WI38 (cell line): ENCODE measurements at regions not wholly inside any gene's neighbourhood (a gene's known extent, or its start where the extent isn't known, plus 50 kb on each side); places are given as distances from the start of the nearest gene placed in this dataset.

Experiments
- H3K4me3 ChIP-seq: 2 replicates; pipeline ENCODE4 v1.5.1; 2011; ENCODE audit warnings: low read depth, mild to moderate bottlenecking, control low read depth, low read length
- TF ChIP-seq, protein P1 (sequence below): IDR thresholded peaks from 2 replicates; pipeline ENCODE4 v1.5.1; 2012; ENCODE audit warnings: low read depth, mild to moderate bottlenecking, control low read depth, low read length

DNA sequence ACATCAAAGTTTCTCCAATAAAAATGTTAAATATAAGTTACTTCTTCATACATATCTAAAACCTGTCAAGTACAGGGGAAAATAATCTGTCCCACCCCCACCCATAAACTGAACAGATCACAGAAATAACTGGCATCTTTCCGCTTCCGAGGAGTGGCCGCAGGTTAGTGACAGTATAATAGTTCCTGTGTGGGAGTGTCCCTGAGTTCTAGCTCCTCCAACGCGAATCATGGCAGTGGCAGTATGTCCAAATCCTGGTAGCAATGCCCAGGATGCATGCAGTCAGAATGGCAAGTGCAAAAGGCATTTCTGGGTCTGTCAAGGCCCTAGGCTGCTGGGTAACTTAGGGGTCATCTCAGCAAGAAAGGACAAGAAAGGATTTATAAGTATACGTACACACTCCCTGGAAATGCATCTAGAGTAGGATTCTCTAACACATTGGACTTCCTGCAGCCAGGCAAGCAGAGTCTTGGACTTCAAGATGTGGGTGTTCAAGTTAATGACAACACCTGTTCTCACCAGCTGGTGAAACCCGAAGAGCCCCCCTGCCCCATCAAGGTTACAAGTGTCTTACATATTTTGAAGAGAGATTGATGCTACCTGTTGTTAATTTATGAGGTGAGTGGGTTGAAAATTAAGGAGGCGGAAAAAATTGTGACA lies 94.4 kb upstream of the COL1A2 start:
- TF ChIP-seq, protein P1, sequence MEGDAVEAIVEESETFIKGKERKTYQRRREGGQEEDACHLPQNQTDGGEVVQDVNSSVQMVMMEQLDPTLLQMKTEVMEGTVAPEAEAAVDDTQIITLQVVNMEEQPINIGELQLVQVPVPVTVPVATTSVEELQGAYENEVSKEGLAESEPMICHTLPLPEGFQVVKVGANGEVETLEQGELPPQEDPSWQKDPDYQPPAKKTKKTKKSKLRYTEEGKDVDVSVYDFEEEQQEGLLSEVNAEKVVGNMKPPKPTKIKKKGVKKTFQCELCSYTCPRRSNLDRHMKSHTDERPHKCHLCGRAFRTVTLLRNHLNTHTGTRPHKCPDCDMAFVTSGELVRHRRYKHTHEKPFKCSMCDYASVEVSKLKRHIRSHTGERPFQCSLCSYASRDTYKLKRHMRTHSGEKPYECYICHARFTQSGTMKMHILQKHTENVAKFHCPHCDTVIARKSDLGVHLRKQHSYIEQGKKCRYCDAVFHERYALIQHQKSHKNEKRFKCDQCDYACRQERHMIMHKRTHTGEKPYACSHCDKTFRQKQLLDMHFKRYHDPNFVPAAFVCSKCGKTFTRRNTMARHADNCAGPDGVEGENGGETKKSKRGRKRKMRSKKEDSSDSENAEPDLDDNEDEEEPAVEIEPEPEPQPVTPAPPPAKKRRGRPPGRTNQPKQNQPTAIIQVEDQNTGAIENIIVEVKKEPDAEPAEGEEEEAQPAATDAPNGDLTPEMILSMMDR = no peak
- no peak overlapping the region for H3K4me3 ChIP-seq

DNA sequence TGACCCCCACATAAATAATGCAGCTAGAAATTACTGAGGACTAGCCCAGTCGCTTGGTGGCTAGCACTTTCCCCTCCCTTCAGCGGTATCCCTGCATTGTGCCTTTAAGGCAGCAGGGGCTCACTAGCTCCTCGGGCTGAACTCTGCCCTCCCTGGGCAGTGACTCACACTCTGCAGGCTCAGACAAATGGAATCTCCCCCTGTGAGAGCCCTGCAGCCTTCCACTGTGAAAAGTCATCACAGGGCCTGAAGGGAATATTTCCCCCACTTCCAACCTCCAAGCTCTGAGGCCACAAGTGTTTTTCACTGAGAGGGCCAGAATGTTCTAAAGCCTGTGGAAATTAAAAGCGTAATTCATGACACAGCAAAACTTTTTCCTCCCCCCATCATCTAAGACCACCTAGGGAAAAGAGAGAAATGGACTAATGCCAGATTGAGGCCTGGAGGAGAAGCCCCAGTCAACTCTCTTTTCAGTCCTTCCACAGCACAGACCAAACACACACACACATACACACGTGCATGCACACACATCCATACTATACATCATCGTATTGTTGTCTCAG lies 93.6 kb upstream of the COL1A2 start:
- H3K4me3 ChIP-seq = peak overlapping the region; percentile 30
- TF ChIP-seq, protein P1 = no peak

DNA sequence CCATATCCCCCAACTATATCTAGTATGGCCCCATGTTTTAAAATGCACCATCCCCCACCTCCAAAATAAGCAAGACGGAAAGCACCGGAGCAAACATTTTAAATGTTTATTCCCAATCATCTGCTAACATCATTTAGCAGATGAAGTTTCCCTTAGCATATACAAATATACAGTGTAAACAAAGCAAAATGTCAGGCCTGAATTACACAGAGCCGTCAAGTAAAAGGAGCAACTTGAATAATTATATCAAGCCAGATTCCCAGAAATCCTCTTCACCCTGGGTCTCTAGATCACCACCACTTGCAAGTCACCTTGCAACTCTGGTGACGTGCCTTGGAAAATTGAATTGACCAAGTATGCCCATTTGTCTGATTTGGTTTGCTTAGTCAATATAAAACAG lies 91.6 kb upstream of the COL1A2 start:
- no peak overlapping the region for H3K4me3 ChIP-seq
- TF ChIP-seq, protein P1 = no peak

DNA sequence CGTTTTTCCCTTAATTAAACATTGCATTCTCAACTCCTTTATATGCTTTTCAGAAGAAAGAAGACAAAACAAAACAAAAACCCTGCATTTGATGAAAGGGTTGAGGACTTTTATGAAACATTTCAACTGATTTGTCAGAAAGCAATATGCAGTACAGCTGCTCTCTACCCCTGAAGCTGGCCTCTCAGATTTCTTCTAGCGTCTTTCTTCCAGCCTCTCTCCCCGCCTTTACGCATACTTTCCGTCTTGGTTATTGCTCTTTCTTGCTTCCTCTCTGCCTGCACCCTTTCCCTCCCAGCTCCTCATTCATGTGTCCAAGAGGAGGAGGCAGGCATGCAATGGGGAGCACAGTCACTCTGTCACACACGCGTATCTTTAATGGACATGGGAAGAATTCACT lies 91.0 kb upstream of the COL1A2 start:
- H3K4me3 ChIP-seq = no peak overlapping the region
- TF ChIP-seq, protein P1 = no peak

DNA sequence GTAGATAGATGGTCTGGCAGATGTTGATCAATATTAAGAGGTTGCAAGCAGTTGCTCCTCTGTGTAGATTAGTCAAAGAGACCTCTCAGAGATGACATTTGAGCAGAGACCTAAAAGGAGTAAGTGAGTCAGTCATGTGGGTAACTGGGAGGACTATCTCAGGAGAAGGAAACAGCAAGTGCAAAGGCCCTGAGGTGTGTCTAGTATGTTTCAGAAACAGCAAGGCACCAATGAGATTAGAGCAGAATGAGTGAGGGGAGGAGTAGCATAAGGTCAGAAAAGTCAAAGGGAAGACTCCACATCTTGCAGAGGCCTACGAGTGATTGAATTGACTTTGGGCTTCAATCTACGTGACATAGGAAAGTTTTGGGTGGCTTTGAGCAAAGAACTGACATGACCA lies 89.8 kb upstream of the COL1A2 start:
- H3K4me3 ChIP-seq = no peak overlapping the region
- TF ChIP-seq, protein P1 = no peak

DNA sequence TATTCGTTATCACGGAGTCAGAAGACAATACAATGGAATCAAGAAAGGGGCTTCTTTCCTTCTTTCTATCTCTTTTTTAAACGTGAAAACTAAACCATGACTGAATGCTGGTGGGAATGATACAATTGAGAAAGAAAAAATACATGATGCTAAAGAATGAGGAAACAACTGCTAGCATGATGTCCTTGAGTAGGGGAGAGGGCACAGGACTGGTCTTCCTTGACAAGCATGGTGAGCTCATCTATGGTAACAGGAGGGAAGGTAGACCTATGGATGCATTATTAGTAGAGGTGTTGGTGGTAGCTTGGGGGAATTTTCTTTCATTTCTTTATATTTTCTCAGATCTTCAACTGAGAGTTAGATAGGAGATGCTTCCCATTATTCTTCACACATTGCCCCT lies 88.9 kb upstream of the COL1A2 start:
- TF ChIP-seq, protein P1 = no peak
- no peak overlapping the region for H3K4me3 ChIP-seq

DNA sequence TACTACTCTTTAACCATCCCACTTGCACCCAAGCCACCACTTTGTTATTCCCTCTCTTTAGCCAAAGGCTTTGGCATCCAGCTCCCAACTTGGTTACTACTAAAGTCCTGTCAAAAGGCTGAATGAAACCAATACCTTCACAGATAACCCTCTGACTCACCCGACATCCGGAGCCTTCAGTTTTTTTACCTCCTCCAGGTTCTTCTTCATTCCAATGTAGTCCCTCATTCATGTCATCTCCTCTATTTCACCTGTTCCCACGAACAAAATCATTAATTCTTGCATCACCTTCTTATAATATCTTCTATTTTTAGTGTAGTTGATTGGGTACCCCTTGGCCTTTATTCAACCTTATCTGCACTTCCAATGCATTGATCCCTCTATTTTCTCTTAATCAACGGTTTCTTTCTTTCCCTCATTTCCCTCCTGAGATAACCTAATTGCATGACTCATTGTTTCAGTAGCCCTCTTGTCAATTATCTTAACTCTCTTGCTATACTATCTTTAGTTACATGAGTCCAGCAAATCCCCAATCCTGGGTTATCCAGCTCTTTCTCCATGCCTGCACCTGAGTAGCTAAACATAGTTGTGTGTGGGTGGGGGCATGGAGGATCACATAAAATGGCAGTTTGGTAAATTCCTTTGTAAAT lies 87.2 kb upstream of the COL1A2 start:
- TF ChIP-seq, protein P1 = no peak
- H3K4me3 ChIP-seq = no peak overlapping the region
